ENCODE measurements at regions not wholly inside any gene's neighbourhood (a gene's known extent, or its start where the extent isn't known, plus 50 kb on each side); places are given as distances from the start of the nearest gene placed in this dataset.

GRCh38 chr3:137588871-137589270, 175.2 kb upstream of the SOX14 start:
- no peak for TF ChIP-seq POLR2A (IDR thresholded peaks at IDR 0.05)
- no peak for TF ChIP-seq CTCF (IDR thresholded peaks at IDR 0.05)

Data from gastroesophageal sphincter (tissue), 3 donors.